D721Med (cell line): ENCODE measurements at regions not wholly inside any gene's neighbourhood (a gene's known extent, or its start where the extent isn't known, plus 50 kb on each side); places are given as distances from the start of the nearest gene placed in this dataset.

Experiments used
- DNase-seq: peaks from one replicate; pipeline ENCODE4 v3.0.0; 2011; ENCODE audit warnings: low spot score; ENCODE audit not compliant: insufficient read length
- FAIRE-seq: peaks from 2 replicates; lab custom pipeline; 2011; peaks lifted over from hg19 to GRCh38; lab: Jason Lieb, UNC
- CTCF ChIP-seq: IDR thresholded peaks from 2 replicates; pipeline ENCODE4 v1.5.1; 2012; ENCODE audit warnings: mild to moderate bottlenecking, control low read depth; ENCODE audit not compliant: insufficient read depth; ENCODE audit errors: missing control alignments

DNA sequence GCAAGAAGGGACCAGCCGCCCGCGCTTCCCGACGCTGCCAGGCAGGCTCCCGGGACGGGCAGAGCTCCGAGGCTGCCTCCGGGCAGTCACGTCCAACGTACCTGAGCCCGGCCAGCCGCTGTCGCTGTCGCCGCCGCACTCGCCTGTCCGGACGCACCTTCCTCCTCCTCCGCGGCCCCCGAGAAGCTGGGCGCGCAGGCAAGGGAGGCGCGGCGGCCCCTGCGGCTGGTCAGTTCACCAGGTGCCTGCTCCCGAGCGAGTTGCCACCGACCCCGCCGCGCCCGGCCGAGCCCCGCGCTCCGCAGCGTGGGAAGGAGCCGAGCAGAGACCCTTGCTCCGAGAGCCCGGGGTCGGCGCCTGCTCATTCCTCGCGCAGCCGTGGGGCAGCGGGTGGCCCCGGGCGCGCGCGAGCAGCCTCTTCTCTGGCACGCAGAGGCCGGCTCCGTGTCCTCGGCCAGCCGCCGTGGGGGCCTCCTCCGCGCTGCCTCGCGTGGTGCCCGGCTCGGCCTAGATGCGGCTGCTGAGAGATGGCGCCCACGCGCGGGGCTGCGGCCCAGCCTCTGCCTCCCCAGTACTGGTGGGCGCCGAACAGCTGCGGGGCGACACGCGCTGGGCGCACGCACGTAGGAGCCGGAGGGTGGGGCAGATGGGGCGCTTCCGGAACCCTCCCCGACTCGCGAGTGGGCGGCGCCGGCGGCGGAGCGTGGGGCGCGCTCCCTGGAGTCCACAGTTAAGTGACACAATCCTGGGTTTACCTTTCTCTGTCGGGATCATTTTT lies 419.4 kb downstream of the UQCRFS1 start:
- TF ChIP-seq CTCF, result no peak
- FAIRE-seq, result no peak
- no peak for DNase-seq

- TF ChIP-seq CTCF, result no peak
- no peak for FAIRE-seq
- DNase-seq, result no peak
Observed at GRCh38 chr19:28785971-28786370, 427.0 kb downstream of the UQCRFS1 start.

GRCh38 chr19:28764066-28764465 lies 448.9 kb downstream of the UQCRFS1 start:
- TF ChIP-seq CTCF, result no peak
- DNase-seq (no peak), FAIRE-seq (no peak)

GRCh38 chr19:28746478-28746877 lies 466.5 kb downstream of the UQCRFS1 start:
- no peak for TF ChIP-seq CTCF
- DNase-seq, result no peak
- no peak for FAIRE-seq

GRCh38 chr19:28744943-28745342 lies 468.0 kb downstream of the UQCRFS1 start:
- no peak for TF ChIP-seq CTCF
- FAIRE-seq (no peak), DNase-seq (no peak)

DNA sequence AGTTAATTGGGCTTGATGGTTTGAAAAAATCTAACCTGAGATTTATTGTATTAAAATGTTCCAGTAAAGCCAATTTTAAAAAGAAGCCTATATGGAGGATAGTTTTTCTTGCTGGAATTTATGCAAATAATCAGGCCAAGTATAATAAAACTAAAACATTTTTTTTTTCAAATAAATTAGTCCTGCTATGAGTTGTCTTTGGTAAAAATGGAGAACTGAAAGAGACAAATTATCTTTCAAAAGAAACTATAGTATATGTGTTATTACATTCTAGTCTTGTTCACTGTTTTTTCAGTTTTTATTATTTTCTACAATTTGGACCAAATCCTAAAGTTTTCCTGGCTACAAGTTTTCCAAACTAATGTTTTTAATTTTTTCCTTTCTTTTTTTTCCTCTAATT lies 468.9 kb downstream of the UQCRFS1 start:
- DNase-seq (no peak), FAIRE-seq (no peak)
- TF ChIP-seq CTCF, result no peak
